Transverse colon (tissue), 4 donors: ENCODE measurements at regions not wholly inside any gene's neighbourhood (a gene's known extent, or its start where the extent isn't known, plus 50 kb on each side); places are given as distances from the start of the nearest gene placed in this dataset.

Experiments used
- DNase-seq: peaks from one replicate; pipeline ENCODE4 v3.0.0-alpha.2; 2019
- H3K27ac ChIP-seq, 4 donors: fragments of 200-600 bp; sonication (generic); 2 replicates each; pipeline ENCODE4 v1.5.1; 2016 to 2018; ENCODE audit warnings: inconsistent platforms in 4 of 4
- H3K27me3 ChIP-seq: fragments of 200-600 bp; sonication (generic); 2 replicates; pipeline ENCODE4 v1.5.1; 2017; ENCODE audit warnings: inconsistent platforms
- H3K36me3 ChIP-seq, 4 donors: fragments of 200-600 bp; sonication (generic); 2 replicates each; pipeline ENCODE4 v1.5.1; 2017 to 2019; ENCODE audit warnings: inconsistent platforms in 4 of 4
- H3K4me1 ChIP-seq, 4 donors: fragments of 200-600 bp; sonication (generic); 2 replicates each; pipeline ENCODE4 v1.5.1; 2017 to 2020; ENCODE audit warnings: inconsistent platforms in 4 of 4
- H3K4me3 ChIP-seq, 4 donors: fragments of 200-600 bp; sonication (generic); 1 replicate in 1 of 4; 2 replicates in 3 of 4; pipeline versions ENCODE4 v1.5.1 to v1.6.1; 2017 to 2019; ENCODE audit warnings: inconsistent platforms in 4 of 4
- H3K9me3 ChIP-seq, 2 donors: fragments of 200-600 bp; sonication (generic); 2 replicates each; pipeline ENCODE4 v1.5.1; 2017 to 2019; ENCODE audit warnings: inconsistent platforms in 2 of 2
- CTCF ChIP-seq, 5 experiments: fragments of 200-600 bp in 3 of 5; fragments of 450-650 bp in 2 of 5; sonication (generic) in 3 of 5; IDR thresholded peaks; 1 replicate in 2 of 5; 2 replicates in 3 of 5; pipeline ENCODE4 v1.5.1; 2016 to 2017; ENCODE audit warnings: antibody characterized with exemption in 5 of 5, inconsistent platforms in 3 of 5, mild to moderate bottlenecking in 2 of 5, moderate library complexity in 1 of 5
- EP300 ChIP-seq: sonication (generic); formaldehyde crosslinking; IDR thresholded peaks from one replicate; pipeline ENCODE4 v1.6.1; 2017; ENCODE audit warnings: antibody characterized with exemption, low read depth
- POLR2A ChIP-seq: fragments of 450-650 bp; IDR thresholded peaks from one replicate; pipeline ENCODE4 v1.6.1; 2016; ENCODE audit warnings: antibody characterized with exemption, mild to moderate bottlenecking, moderate library complexity
- POLR2AphosphoS5 ChIP-seq, 3 donors: sonication (generic); formaldehyde crosslinking; IDR thresholded peaks; one replicate each; pipeline ENCODE4 v1.6.1; 2016; ENCODE audit warnings: antibody characterized with exemption in 3 of 3
- WGBS, 2 donors: methylation state at CpG; one replicate each; pipeline ENCODE4 v1.1.5; 2018; ENCODE audit warnings: low coverage in 1 of 2; 5-methylcytosine and 5-hydroxymethylcytosine counted together
- in situ Hi-C, 4 donors: fragments of 200-750 bp; cut with MboI; loops; one replicate each; pipeline versions ENCODE4 v1.15.0 to v1.15.1; 2017; ENCODE audit warnings: low sequenced_read_pairs in 3 of 4, low pct_ligation_motif_present in 1 of 4, low pct_unique_long_range_greater_than_20kb in 1 of 4
- intact Hi-C: fragments of 100-400 bp; cut with DNase I; formaldehyde crosslinking; loops from one replicate; pipeline ENCODE4 v1.15.1; 2023; ENCODE audit warnings: low total_unique reads

GRCh38 chr2:126029316-126029715 lies 626.6 kb upstream of the GYPC start:
- Histone ChIP-seq H3K9me3 (no peaks in the 10 kb centered on the region), H3K4me1 (no peaks in the 10 kb centered on the region), H3K4me3 (no peak overlapping the region), H3K27ac (no peak overlapping the region), H3K36me3 (no peaks in the 10 kb centered on the region), H3K27me3 (no peaks in the 10 kb centered on the region)
- in situ Hi-C loops (no loop called here), intact Hi-C loops (no loop called here)
- no peak for TF ChIP-seq POLR2A
- no peak for TF ChIP-seq EP300
- TF ChIP-seq POLR2AphosphoS5 (IDR thresholded peaks at IDR 0.05), result no peak
- no peak for TF ChIP-seq CTCF (IDR thresholded peaks at IDR 0.05)
- no peak for DNase-seq

GRCh38 chr2:126038861-126039260 lies 617.1 kb upstream of the GYPC start:
- intact Hi-C loops, result no loop called here
- no peaks in the 10 kb centered on the region for H3K36me3 ChIP-seq
- no peak overlapping the region for H3K27ac ChIP-seq
- no peak for DNase-seq
- H3K27me3 ChIP-seq, result no peaks in the 10 kb centered on the region
- TF ChIP-seq POLR2AphosphoS5 (IDR thresholded peaks at IDR 0.05), result no peak
- no peak for TF ChIP-seq EP300
- no peak for TF ChIP-seq CTCF (IDR thresholded peaks at IDR 0.05)
- TF ChIP-seq POLR2A, result no peak
- no peaks in the 10 kb centered on the region for H3K9me3 ChIP-seq
- H3K4me1 ChIP-seq, result no peaks in the 10 kb centered on the region
- in situ Hi-C loops, result no loop called here
- no peak overlapping the region for H3K4me3 ChIP-seq
- WGBS, 2 donors, result 27 to 30% methylated on average over 2 of the region's 2 CpGs

- no peak for DNase-seq
- Histone ChIP-seq H3K4me1 (no peaks in the 10 kb centered on the region), H3K9me3 (no peaks in the 10 kb centered on the region), H3K27ac (no peak overlapping the region), H3K4me3 (no peak overlapping the region), H3K36me3 (no peaks in the 10 kb centered on the region), H3K27me3 (no peaks in the 10 kb centered on the region)
- intact Hi-C loops, result no loop called here
- in situ Hi-C loops, result no loop called here
- 52 to 67% methylated on average over 3 of the region's 3 CpGs for WGBS, 2 donors
- TF ChIP-seq CTCF (IDR thresholded peaks at IDR 0.05) (no peak), POLR2A (no peak), POLR2AphosphoS5 (IDR thresholded peaks at IDR 0.05) (no peak), EP300 (no peak)
Observed at GRCh38 chr2:126041391-126042047, 614.4 kb upstream of the GYPC start.

GRCh38 chr2:126042089-126042488 lies 613.9 kb upstream of the GYPC start:
- TF ChIP-seq EP300 (no peak), POLR2AphosphoS5 (IDR thresholded peaks at IDR 0.05) (no peak)
- Histone ChIP-seq H3K4me3 (no peak overlapping the region), H3K9me3 (no peaks in the 10 kb centered on the region), H3K4me1 (no peaks in the 10 kb centered on the region), H3K36me3 (no peaks in the 10 kb centered on the region), H3K27ac (no peak overlapping the region), H3K27me3 (no peaks in the 10 kb centered on the region)
- DNase-seq, result no peak
- intact Hi-C loops (no loop called here), in situ Hi-C loops (no loop called here)

- intact Hi-C loops, result no loop called here
- Histone ChIP-seq H3K27me3 (no peaks in the 10 kb centered on the region), H3K27ac (no peak overlapping the region), H3K4me1 (no peaks in the 10 kb centered on the region), H3K9me3 (peaks cover 4% of the 10 kb centered on the region in 2 donors), H3K4me3 (no peak overlapping the region), H3K36me3 (no peaks in the 10 kb centered on the region)
- no peak for TF ChIP-seq CTCF (IDR thresholded peaks at IDR 0.05)
- TF ChIP-seq POLR2AphosphoS5 (IDR thresholded peaks at IDR 0.05), result no peak
- TF ChIP-seq POLR2A, result no peak
- no peak for TF ChIP-seq EP300
- DNase-seq, result no peak
- in situ Hi-C loops, result no loop called here
Observed at GRCh38 chr2:126048719-126049118, 607.2 kb upstream of the GYPC start.
